HFFc6 (cell line): ENCODE measurements at regions not wholly inside any gene's neighbourhood (a gene's known extent, or its start where the extent isn't known, plus 50 kb on each side); places are given as distances from the start of the nearest gene placed in this dataset.

ENCODE experiments used
- DNase-seq: peaks from one replicate; pipeline ENCODE4 v3.0.0-alpha.2; 2018
- H3K27ac Mint-ChIP-seq: 2 replicates; pipeline ENCODE4 v1.8.0; 2020; ENCODE audit warnings: mild to moderate bottlenecking, mixed read lengths
- H3K27me3 Mint-ChIP-seq: 2 replicates; pipeline ENCODE4 v1.8.0; 2021; ENCODE audit warnings: mild to moderate bottlenecking, moderate library complexity, mixed read lengths; ENCODE audit not compliant: insufficient read depth
- H3K36me3 Mint-ChIP-seq: 2 replicates; pipeline ENCODE4 v1.8.0; 2021; ENCODE audit warnings: low read depth, mixed read lengths
- H3K4me1 Mint-ChIP-seq: 2 replicates; pipeline ENCODE4 v1.8.0; 2020; ENCODE audit warnings: low read depth, mixed read lengths
- H3K4me3 Mint-ChIP-seq: 2 replicates; pipeline ENCODE4 v1.8.0; 2020; ENCODE audit warnings: mild to moderate bottlenecking, moderate library complexity, mixed read lengths
- H3K9me3 Mint-ChIP-seq: 2 replicates; pipeline ENCODE4 v1.8.0; 2020; ENCODE audit warnings: mild to moderate bottlenecking, mixed read lengths
- CTCF ChIP-seq: fragments of 200-600 bp; sonication (generic); IDR thresholded peaks from 2 replicates; pipeline ENCODE4 v1.5.0; 2021; ENCODE audit warnings: antibody characterized with exemption, mild to moderate bottlenecking

GRCh38 chr6:33874136-33874760 lies 70.4 kb upstream of the MLN start:
- Mint-ChIP-seq H3K4me3 (no peak overlapping the region), H3K9me3 (no peaks in the 10 kb centered on the region), H3K27ac (no peak overlapping the region), H3K27me3 (peaks cover 54% of the 10 kb centered on the region), H3K4me1 (no peaks in the 10 kb centered on the region), H3K36me3 (no peaks in the 10 kb centered on the region)
- no peak for TF ChIP-seq CTCF
- DNase-seq, result no peak

- H3K4me1 Mint-ChIP-seq, result no peaks in the 10 kb centered on the region
- H3K9me3 Mint-ChIP-seq, result no peaks in the 10 kb centered on the region
- DNase-seq, result no peak
- H3K27me3 Mint-ChIP-seq, result peaks cover 54% of the 10 kb centered on the region
- H3K4me3 Mint-ChIP-seq, result no peak overlapping the region
- no peak for TF ChIP-seq CTCF
- H3K27ac Mint-ChIP-seq, result no peak overlapping the region
- no peaks in the 10 kb centered on the region for H3K36me3 Mint-ChIP-seq
Observed at GRCh38 chr6:33872761-33873160, 69.0 kb upstream of the MLN start.

- Mint-ChIP-seq H3K27ac (no peak overlapping the region), H3K27me3 (peaks cover 41% of the 10 kb centered on the region), H3K4me1 (no peaks in the 10 kb centered on the region), H3K36me3 (no peaks in the 10 kb centered on the region), H3K9me3 (no peaks in the 10 kb centered on the region), H3K4me3 (no peak overlapping the region)
- no peak for TF ChIP-seq CTCF
- no peak for DNase-seq
Observed at GRCh38 chr6:33869826-33870423, 66.1 kb upstream of the MLN start.

GRCh38 chr6:33869121-33869520 lies 65.3 kb upstream of the MLN start:
- no peaks in the 10 kb centered on the region for H3K4me1 Mint-ChIP-seq
- peaks cover 43% of the 10 kb centered on the region for H3K27me3 Mint-ChIP-seq
- H3K9me3 Mint-ChIP-seq, result no peaks in the 10 kb centered on the region
- no peak for TF ChIP-seq CTCF
- no peak overlapping the region for H3K4me3 Mint-ChIP-seq
- no peak for DNase-seq
- no peak overlapping the region for H3K27ac Mint-ChIP-seq
- H3K36me3 Mint-ChIP-seq, result no peaks in the 10 kb centered on the region

- Mint-ChIP-seq H3K9me3 (no peaks in the 10 kb centered on the region), H3K4me3 (no peak overlapping the region), H3K27me3 (peaks cover 48% of the 10 kb centered on the region), H3K27ac (no peak overlapping the region), H3K36me3 (no peaks in the 10 kb centered on the region), H3K4me1 (no peaks in the 10 kb centered on the region)
- TF ChIP-seq CTCF, result no peak
- DNase-seq, result no peak
Observed at GRCh38 chr6:33868141-33868540, 64.3 kb upstream of the MLN start.
